ENCODE measurements at regions not wholly inside any gene's neighbourhood (a gene's known extent, or its start where the extent isn't known, plus 50 kb on each side); places are given as distances from the start of the nearest gene placed in this dataset.
"Not testable (repeated sequence)": the region's sequence is repeated elsewhere in the genome, so short reads cannot be mapped to it uniquely, and the experiment has no call there.

DNA sequence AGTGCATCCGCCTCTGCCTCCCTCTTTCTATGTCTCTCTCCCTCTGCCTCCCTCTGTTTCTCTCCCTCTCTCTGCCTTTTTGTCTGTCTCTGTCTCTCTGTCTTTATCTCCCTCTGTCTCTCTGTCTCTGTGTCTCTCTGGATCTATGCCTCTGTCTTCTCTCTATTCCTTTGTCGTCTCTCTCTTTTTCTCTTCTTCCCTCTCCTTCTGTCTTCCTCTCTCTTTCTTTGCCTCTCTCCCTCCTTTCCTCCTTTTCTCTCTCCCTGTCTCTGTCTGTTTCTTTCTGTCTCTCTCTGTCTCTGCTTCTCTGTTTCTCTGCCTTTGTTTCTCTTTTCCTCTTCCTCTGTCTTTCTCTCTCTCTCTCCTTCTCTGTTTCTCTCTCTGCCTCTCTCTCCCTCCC lies 678.8 kb upstream of the NRP1 start:
- no peak for TF ChIP-seq EP300 (IDR thresholded peaks at IDR 0.05)
- TF ChIP-seq, protein P1, sequence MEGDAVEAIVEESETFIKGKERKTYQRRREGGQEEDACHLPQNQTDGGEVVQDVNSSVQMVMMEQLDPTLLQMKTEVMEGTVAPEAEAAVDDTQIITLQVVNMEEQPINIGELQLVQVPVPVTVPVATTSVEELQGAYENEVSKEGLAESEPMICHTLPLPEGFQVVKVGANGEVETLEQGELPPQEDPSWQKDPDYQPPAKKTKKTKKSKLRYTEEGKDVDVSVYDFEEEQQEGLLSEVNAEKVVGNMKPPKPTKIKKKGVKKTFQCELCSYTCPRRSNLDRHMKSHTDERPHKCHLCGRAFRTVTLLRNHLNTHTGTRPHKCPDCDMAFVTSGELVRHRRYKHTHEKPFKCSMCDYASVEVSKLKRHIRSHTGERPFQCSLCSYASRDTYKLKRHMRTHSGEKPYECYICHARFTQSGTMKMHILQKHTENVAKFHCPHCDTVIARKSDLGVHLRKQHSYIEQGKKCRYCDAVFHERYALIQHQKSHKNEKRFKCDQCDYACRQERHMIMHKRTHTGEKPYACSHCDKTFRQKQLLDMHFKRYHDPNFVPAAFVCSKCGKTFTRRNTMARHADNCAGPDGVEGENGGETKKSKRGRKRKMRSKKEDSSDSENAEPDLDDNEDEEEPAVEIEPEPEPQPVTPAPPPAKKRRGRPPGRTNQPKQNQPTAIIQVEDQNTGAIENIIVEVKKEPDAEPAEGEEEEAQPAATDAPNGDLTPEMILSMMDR (IDR thresholded peaks at IDR 0.05): no peak
- no peak for TF ChIP-seq POLR2AphosphoS5 (IDR thresholded peaks at IDR 0.05)
- TF ChIP-seq POLR2A (IDR thresholded peaks at IDR 0.05): no peak
- Histone ChIP-seq H3K4me3 (no peak overlapping the region), H3K27ac (no peak overlapping the region), H3K27me3 (no peaks in the 10 kb centered on the region), H3K9me3 (no peaks in the 10 kb centered on the region), H3K4me1 (no peaks in the 10 kb centered on the region), H3K36me3 (no peaks in the 10 kb centered on the region)
- DNase-seq: no peak
- intact Hi-C loops (cut with DNase I; ENCODE audit: low total_unique reads): no loop called here
- 89 to 95% (median 91%) methylated on average over 2 of the region's 2 CpGs for WGBS, 5 donors

DNA sequence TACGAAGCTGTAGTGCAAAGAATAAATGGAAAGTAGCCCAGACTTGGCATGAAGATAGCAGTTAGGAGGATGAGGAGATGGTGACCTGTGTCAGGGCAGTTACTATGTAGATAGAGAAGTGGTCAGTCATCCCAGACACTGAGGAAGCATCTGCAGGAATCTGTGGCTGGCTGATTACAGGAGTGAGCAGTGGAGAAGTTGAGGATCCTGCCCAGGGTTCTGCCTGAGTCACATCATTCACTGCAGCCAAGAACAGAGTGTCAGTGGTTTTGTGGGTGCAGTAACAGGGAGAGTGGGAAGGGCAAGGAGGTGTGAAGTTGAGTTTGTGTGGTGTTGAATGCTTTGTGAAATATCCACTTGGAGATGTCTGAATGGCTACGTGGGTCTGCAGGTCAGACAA lies 676.4 kb upstream of the NRP1 start:
- Histone ChIP-seq H3K36me3 (no peaks in the 10 kb centered on the region), H3K4me1 (no peaks in the 10 kb centered on the region), H3K27ac (no peak overlapping the region), H3K9me3 (no peaks in the 10 kb centered on the region), H3K27me3 (no peaks in the 10 kb centered on the region), H3K4me3 (no peak overlapping the region)
- TF ChIP-seq, protein P1 (IDR thresholded peaks at IDR 0.05): no peak
- TF ChIP-seq POLR2A (IDR thresholded peaks at IDR 0.05): no peak
- TF ChIP-seq POLR2AphosphoS5 (IDR thresholded peaks at IDR 0.05): no peak
- no peak for TF ChIP-seq EP300 (IDR thresholded peaks at IDR 0.05)
- intact Hi-C loops (cut with DNase I; ENCODE audit: low total_unique reads): no loop called here
- 72 to 87% (median 81%) methylated on average over 2 of the region's 2 CpGs for WGBS, 5 donors
- no peak for DNase-seq

DNA sequence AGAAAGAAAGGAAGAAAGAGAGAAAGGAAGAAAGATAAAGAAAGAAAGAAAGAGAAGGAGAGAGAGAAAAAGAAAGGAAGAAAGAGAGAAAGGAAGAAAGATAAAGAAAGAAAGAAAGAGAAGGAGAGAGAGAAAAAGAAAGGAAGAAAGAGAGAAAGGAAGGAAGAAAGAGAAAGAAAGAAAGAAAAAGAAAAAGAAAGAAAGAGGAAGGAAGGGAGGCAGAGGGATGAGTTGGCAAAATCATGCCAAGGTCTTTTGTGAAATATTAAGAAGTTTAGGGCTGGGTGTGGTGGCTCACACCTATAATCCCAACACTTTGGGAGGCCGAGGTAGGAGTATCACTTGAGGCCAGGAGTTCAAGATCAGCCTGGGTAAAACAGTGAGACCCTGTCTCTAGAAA lies 675.8 kb upstream of the NRP1 start:
- DNase-seq; H3K4me1 ChIP-seq; H3K36me3 ChIP-seq; H3K27ac ChIP-seq; H3K27me3 ChIP-seq; H3K9me3 ChIP-seq; intact Hi-C loops (cut with DNase I; ENCODE audit: low total_unique reads); H3K4me3 ChIP-seq: not testable (repeated sequence)
- WGBS, 5 donors: 80 to 92% (median 81%) methylated on average over 1 of the region's 1 CpG

DNA sequence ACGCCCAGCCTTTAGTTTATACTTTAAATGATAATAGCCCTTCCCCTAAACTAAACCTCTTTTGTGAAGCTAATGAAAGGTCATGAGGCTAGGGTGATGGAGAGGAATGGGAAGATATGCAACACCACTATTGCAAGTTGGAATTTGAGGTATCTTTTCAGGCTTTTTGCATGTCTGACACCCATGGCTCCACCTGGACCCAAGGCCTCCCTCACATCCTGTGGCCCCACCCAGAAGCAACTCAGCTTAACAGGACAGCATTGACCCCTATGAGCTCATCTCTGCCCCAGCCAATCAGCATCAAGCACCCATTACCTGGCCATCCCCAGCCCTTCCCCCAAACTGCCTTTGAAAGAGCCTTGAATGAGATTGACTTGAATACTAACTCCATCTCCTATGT lies 674.2 kb upstream of the NRP1 start:
- Histone ChIP-seq H3K27ac (no peak overlapping the region), H3K4me1 (no peaks in the 10 kb centered on the region), H3K27me3 (no peaks in the 10 kb centered on the region), H3K4me3 (no peak overlapping the region), H3K9me3 (no peaks in the 10 kb centered on the region), H3K36me3 (no peaks in the 10 kb centered on the region)
- TF ChIP-seq POLR2AphosphoS5 (IDR thresholded peaks at IDR 0.05) (no peak), EP300 (IDR thresholded peaks at IDR 0.05) (no peak), POLR2A (IDR thresholded peaks at IDR 0.05) (no peak)
- TF ChIP-seq, protein P1 (IDR thresholded peaks at IDR 0.05): no peak
- DNase-seq: no peak
- intact Hi-C loops (cut with DNase I; ENCODE audit: low total_unique reads): no loop called here
- WGBS, 5 donors: 97 to 100% (median 100%) methylated on average over 1 of the region's 1 CpG

DNA sequence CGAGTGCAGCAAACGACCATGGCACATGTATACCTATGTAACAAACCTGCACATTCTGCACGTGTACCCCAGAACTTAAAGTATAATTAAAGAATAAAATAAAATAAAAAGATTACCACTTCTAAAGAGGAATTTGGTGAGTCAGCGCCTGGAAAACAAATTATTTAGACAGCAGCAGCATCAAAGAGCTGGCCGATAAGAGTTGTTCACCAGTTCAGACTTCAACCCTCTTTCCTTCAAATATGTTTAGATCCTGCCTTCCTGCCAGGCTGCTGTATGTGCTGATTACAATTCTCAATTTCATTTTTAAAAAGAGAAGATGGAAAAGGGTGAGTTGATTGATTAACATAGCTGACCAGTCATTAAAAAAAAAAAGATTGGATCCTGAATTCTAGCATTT lies 672.0 kb upstream of the NRP1 start:
- intact Hi-C loops (cut with DNase I; ENCODE audit: low total_unique reads): no loop called here
- 73 to 78% (median 76%) methylated on average over 5 of the region's 5 CpGs for WGBS, 5 donors
- Histone ChIP-seq H3K27ac (no peak overlapping the region), H3K9me3 (no peaks in the 10 kb centered on the region), H3K4me3 (no peak overlapping the region), H3K4me1 (no peaks in the 10 kb centered on the region), H3K36me3 (no peaks in the 10 kb centered on the region), H3K27me3 (no peaks in the 10 kb centered on the region)
- TF ChIP-seq, protein P1 (IDR thresholded peaks at IDR 0.05): no peak
- TF ChIP-seq POLR2A (IDR thresholded peaks at IDR 0.05): no peak
- no peak for TF ChIP-seq POLR2AphosphoS5 (IDR thresholded peaks at IDR 0.05)
- TF ChIP-seq EP300 (IDR thresholded peaks at IDR 0.05): no peak
- no peak for DNase-seq

All from stomach (tissue), 8 donors.